GM12874 (cell line): ENCODE measurements at regions not wholly inside any gene's neighbourhood (a gene's known extent, or its start where the extent isn't known, plus 50 kb on each side); places are given as distances from the start of the nearest gene placed in this dataset.
A peak's percentile ranks its signal among the peaks of the same experiment; 100 is the strongest.

Experiments
- CTCF ChIP-seq: IDR thresholded peaks from 2 replicates; pipeline ENCODE4 v1.5.1; 2011; ENCODE audit warnings: low read depth, mild to moderate bottlenecking, control low read depth, low read length, moderate library complexity; ENCODE audit not compliant: insufficient read depth

GRCh38 chr11:79744941-79745340, 304.1 kb upstream of the TENM4 start:
- no peak for TF ChIP-seq CTCF

- no peak for TF ChIP-seq CTCF
These were observed 301.3 kb upstream of the TENM4 start for GRCh38 chr11:79742176-79742575.

GRCh38 chr11:79739591-79739990, 298.8 kb upstream of the TENM4 start:
- no peak for TF ChIP-seq CTCF

- no peak for TF ChIP-seq CTCF
These were observed 286.4 kb upstream of the TENM4 start for GRCh38 chr11:79727221-79727620.

- TF ChIP-seq CTCF = no peak
These were observed 279.3 kb upstream of the TENM4 start for GRCh38 chr11:79720115-79720514.

GRCh38 chr11:79708319-79708932, 267.6 kb upstream of the TENM4 start:
- peak; percentile 54 for TF ChIP-seq CTCF

- no peak for TF ChIP-seq CTCF
These were observed 264.8 kb upstream of the TENM4 start for GRCh38 chr11:79705648-79706047.

GRCh38 chr11:79702303-79702702, 261.5 kb upstream of the TENM4 start:
- no peak for TF ChIP-seq CTCF
